HG03457 (cell line): ENCODE measurements at regions not wholly inside any gene's neighbourhood (a gene's known extent, or its start where the extent isn't known, plus 50 kb on each side); places are given as distances from the start of the nearest gene placed in this dataset.
A peak's percentile ranks its signal among the peaks of the same experiment; 100 is the strongest.

Source experiments
- ATAC-seq: cut with Tn5 transposase; IDR thresholded peaks from one replicate; pipeline ENCODE4 v1.9.1; 2021; ENCODE audit warnings: moderate number of reproducible peaks; ENCODE audit not compliant: unreplicated experiment

GRCh38 chr3:193870376-193871219 is 265.4 kb upstream of the HES1 start:
- ATAC-seq: no peak

GRCh38 chr3:193871220-193871485 is 264.8 kb upstream of the HES1 start:
- ATAC-seq: no peak

- peak; percentile 60 for ATAC-seq
These were observed 263.6 kb upstream of the HES1 start for GRCh38 chr3:193872265-193872753.

- ATAC-seq: no peak
These were observed 262.3 kb upstream of the HES1 start for GRCh38 chr3:193873426-193874201.

- no peak for ATAC-seq
These were observed 261.4 kb upstream of the HES1 start for GRCh38 chr3:193874512-193874911.

- ATAC-seq: no peak
These were observed 260.9 kb upstream of the HES1 start for GRCh38 chr3:193874997-193875593.

- no peak for ATAC-seq
These were observed 260.2 kb upstream of the HES1 start for GRCh38 chr3:193875601-193876321.

GRCh38 chr3:193879099-193879863 is 256.7 kb upstream of the HES1 start:
- ATAC-seq: no peak

- no peak for ATAC-seq
These were observed 256.1 kb upstream of the HES1 start for GRCh38 chr3:193879864-193880242.

GRCh38 chr3:193882091-193882490 is 253.9 kb upstream of the HES1 start:
- no peak for ATAC-seq

GRCh38 chr3:193883551-193883950 is 252.4 kb upstream of the HES1 start:
- ATAC-seq: no peak

- ATAC-seq: no peak
These were observed 251.9 kb upstream of the HES1 start for GRCh38 chr3:193884027-193884426.

GRCh38 chr3:193884652-193885051 is 251.3 kb upstream of the HES1 start:
- no peak for ATAC-seq

- ATAC-seq: no peak
These were observed 250.1 kb upstream of the HES1 start for GRCh38 chr3:193885832-193886231.

GRCh38 chr3:193890016-193890897 is 245.7 kb upstream of the HES1 start:
- no peak for ATAC-seq

GRCh38 chr3:193894121-193894863 is 241.7 kb upstream of the HES1 start:
- ATAC-seq: no peak

GRCh38 chr3:193895409-193895808 is 240.5 kb upstream of the HES1 start:
- ATAC-seq: no peak

- no peak for ATAC-seq
These were observed 239.5 kb upstream of the HES1 start for GRCh38 chr3:193896419-193896818.

- no peak for ATAC-seq
These were observed 238.7 kb upstream of the HES1 start for GRCh38 chr3:193897288-193897687.
